ENCODE measurements at regions not wholly inside any gene's neighbourhood (a gene's known extent, or its start where the extent isn't known, plus 50 kb on each side); places are given as distances from the start of the nearest gene placed in this dataset.

- Mint-ChIP-seq H3K27ac (no peak overlapping the region), H3K36me3 (ENCODE audit: low read depth) (no peaks in the 10 kb centered on the region), H3K4me1 (no peaks in the 10 kb centered on the region), H3K27me3 (peaks cover 2% of the 10 kb centered on the region), H3K4me3 (no peak overlapping the region), H3K9me3 (no peaks in the 10 kb centered on the region)
- DNase-seq (no peak), ATAC-seq (no peak)
These were observed 120.6 kb upstream of the ASTN2 start for GRCh38 chr9:117535434-117535833.

DNA sequence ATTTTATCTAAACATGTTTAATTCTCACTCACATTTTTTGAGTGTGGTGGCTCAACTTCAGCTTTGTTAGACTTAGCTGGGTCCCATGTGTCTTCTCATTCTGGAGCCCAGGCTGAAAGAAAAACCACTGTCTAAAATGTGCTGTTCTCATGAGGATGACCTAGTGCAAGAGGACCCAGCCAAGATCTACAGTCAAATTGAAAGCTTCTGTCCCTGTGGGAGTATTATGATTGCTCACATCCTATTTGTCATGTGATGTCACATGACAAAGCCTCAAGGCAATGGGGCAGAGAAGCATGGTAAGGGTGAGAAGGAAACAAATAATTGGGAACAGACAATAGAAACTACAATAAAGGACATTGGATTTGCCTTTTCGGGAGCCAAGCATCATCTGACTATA lies 113.4 kb upstream of the ASTN2 start:
- Mint-ChIP-seq H3K4me1 (no peaks in the 10 kb centered on the region), H3K4me3 (no peak overlapping the region), H3K27ac (no peak overlapping the region), H3K36me3 (ENCODE audit: low read depth) (no peaks in the 10 kb centered on the region), H3K9me3 (no peaks in the 10 kb centered on the region), H3K27me3 (no peaks in the 10 kb centered on the region)
- DNase-seq, result no peak
- ATAC-seq, result no peak

DNA sequence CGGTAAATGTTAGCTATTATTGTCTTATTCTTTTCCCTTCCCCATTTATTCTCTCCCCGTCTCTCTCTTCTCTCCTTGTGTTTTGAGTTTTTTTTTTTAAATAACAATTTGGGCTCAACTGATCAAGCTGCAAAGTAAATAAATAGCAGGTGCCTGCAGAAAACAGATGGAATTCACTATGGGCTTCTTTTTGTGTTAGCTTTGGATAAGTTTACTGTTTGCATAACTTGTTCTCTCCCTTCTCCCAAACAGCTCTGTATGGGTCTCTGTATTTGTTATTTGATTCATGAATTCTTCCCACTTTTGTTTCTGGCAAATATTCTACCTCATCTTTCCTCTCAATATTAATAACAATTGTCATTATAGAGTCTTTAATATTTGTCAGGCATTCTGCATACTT lies 111.8 kb upstream of the ASTN2 start:
- Mint-ChIP-seq H3K4me1 (no peaks in the 10 kb centered on the region), H3K27me3 (no peaks in the 10 kb centered on the region), H3K4me3 (no peak overlapping the region), H3K9me3 (no peaks in the 10 kb centered on the region), H3K36me3 (ENCODE audit: low read depth) (no peaks in the 10 kb centered on the region), H3K27ac (no peak overlapping the region)
- ATAC-seq (no peak), DNase-seq (no peak)

DNA sequence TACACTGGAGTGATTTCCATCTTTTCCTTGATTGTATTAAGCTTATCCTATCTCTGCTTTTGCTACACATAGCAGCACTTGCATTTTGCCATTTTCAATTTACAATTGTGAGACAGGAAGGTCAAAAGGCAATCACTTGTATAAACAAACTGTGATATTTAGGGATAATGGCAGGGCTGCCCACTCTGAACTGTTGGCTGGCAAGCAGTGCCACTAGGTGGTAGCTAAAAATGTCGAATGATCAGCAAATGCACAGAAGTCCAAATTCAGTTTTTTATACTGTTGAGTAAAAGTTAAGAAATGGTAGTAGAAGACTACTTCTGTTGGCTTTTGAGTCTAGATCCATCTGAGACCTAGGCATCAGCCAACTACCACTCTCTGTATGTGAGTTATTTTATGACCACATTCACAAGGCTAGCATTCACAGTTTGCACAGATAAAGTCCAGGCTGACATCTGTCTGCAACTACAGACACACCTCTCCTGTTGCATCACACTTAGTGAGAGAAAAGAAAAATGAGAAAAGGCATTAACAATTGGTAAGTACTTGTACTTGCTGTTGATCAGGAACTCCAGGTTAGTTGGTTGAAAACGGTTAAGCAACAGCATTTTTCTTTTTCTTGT lies 108.8 kb upstream of the ASTN2 start:
- Mint-ChIP-seq H3K4me3 (no peak overlapping the region), H3K4me1 (no peaks in the 10 kb centered on the region), H3K27ac (no peak overlapping the region), H3K36me3 (ENCODE audit: low read depth) (no peaks in the 10 kb centered on the region), H3K9me3 (peaks cover 1% of the 10 kb centered on the region), H3K27me3 (no peaks in the 10 kb centered on the region)
- no peak for ATAC-seq
- no peak for DNase-seq

DNA sequence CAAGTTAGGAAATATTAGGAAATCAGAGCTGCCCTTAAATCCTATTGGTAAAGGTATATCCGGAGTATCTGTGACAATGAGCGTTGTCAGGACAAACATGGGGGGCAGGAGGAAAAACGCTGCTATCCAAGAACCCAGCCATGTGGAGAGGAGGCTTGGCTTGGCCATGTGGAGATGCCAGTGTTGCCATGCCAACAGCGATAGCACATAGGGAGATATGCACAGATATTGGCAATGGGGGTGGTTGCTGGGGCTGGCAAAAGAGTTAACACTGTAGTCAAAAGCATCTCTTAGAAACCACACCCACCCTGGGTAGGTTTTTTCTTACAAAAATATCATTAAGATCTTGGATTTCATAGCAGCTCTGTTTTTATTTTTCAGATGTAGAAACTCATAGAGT lies 106.4 kb upstream of the ASTN2 start:
- ATAC-seq (no peak), DNase-seq (no peak)
- Mint-ChIP-seq H3K9me3 (peaks cover 5% of the 10 kb centered on the region), H3K27ac (no peak overlapping the region), H3K27me3 (peaks cover 2% of the 10 kb centered on the region), H3K4me3 (no peak overlapping the region), H3K36me3 (ENCODE audit: low read depth) (no peaks in the 10 kb centered on the region), H3K4me1 (no peaks in the 10 kb centered on the region)

- ATAC-seq (no peak), DNase-seq (no peak)
- Mint-ChIP-seq H3K36me3 (ENCODE audit: low read depth) (no peaks in the 10 kb centered on the region), H3K4me3 (no peak overlapping the region), H3K4me1 (no peaks in the 10 kb centered on the region), H3K9me3 (peaks cover 5% of the 10 kb centered on the region), H3K27ac (no peak overlapping the region), H3K27me3 (peaks cover 2% of the 10 kb centered on the region)
These were observed 102.1 kb upstream of the ASTN2 start for GRCh38 chr9:117516676-117517632.

DNA sequence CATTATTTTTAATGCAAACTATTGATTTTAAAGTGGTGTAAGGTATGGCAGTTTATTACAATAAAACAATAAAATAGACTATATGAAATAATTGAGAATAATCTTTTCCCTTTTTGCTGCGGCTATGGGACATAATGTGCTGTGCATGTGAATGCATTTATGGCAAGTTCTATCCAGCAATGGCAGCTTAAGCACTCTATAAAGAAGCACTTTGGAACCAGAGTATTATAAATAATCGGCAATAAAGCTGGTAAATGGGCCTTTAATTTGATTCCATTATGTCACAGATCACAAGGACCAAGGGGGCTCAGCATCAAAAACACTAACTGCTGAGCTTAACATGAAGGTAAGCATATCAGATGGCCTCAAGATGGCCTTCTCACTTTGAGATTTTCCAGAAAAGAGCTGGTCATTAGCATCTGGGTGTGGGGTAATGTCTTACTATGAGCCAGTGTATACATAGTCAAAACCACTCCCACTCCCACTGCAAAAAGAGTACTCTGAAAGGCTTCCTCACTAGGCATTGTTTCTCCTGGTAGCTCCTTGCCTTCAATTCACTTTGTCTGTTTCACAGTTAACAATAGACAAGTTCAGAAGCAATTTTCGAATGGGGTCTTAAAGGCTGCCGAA lies 97.1 kb upstream of the ASTN2 start:
- Mint-ChIP-seq H3K4me1 (no peaks in the 10 kb centered on the region), H3K9me3 (peaks cover 1% of the 10 kb centered on the region), H3K4me3 (no peak overlapping the region), H3K27ac (no peak overlapping the region), H3K27me3 (no peaks in the 10 kb centered on the region), H3K36me3 (ENCODE audit: low read depth) (no peaks in the 10 kb centered on the region)
- DNase-seq, result no peak
- no peak for ATAC-seq

DNA sequence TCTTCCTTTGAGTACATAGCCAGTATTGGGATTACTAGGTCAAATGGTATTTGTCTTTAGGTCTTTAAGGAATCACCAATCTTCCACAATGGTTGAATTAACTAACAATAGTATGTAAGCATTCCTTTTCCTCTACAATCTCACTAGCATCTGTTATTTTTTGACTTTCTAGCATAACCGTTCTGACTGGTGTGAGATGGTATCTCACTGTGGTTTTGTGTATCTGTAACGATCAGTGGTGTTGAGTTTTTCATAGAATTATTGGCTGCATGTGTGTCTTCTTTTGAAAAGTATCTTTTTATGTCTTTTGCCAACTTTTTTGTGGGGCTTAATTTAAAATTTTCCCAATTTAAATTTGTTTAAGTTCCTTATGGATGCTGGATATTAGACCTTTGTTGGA lies 81.5 kb upstream of the ASTN2 start:
- Mint-ChIP-seq H3K4me3 (no peak overlapping the region), H3K4me1 (no peaks in the 10 kb centered on the region), H3K27ac (no peak overlapping the region), H3K27me3 (no peaks in the 10 kb centered on the region), H3K9me3 (peaks cover 9% of the 10 kb centered on the region), H3K36me3 (ENCODE audit: low read depth) (no peaks in the 10 kb centered on the region)
- DNase-seq, result no peak
- ATAC-seq, result no peak

GRCh38 chr9:117494401-117495090 lies 79.7 kb upstream of the ASTN2 start:
- H3K27me3 Mint-ChIP-seq, result peaks cover 1% of the 10 kb centered on the region
- H3K36me3 Mint-ChIP-seq (ENCODE audit: low read depth), result no peaks in the 10 kb centered on the region
- H3K9me3 Mint-ChIP-seq, result peaks cover 9% of the 10 kb centered on the region
- DNase-seq (no peak), ATAC-seq (no peak)
- no peak overlapping the region for H3K4me3 Mint-ChIP-seq
- no peak overlapping the region for H3K27ac Mint-ChIP-seq
- H3K4me1 Mint-ChIP-seq, result no peaks in the 10 kb centered on the region

GRCh38 chr9:117492476-117492875 lies 77.6 kb upstream of the ASTN2 start:
- peaks cover 9% of the 10 kb centered on the region for H3K9me3 Mint-ChIP-seq
- no peaks in the 10 kb centered on the region for H3K4me1 Mint-ChIP-seq
- ATAC-seq (no peak), DNase-seq (no peak)
- peaks cover 5% of the 10 kb centered on the region for H3K27me3 Mint-ChIP-seq
- no peak overlapping the region for H3K27ac Mint-ChIP-seq
- H3K4me3 Mint-ChIP-seq, result no peak overlapping the region
- H3K36me3 Mint-ChIP-seq (ENCODE audit: low read depth), result no peaks in the 10 kb centered on the region

- peaks cover 8% of the 10 kb centered on the region for H3K27me3 Mint-ChIP-seq
- H3K27ac Mint-ChIP-seq, result no peak overlapping the region
- ATAC-seq (no peak), DNase-seq (no peak)
- H3K4me3 Mint-ChIP-seq, result no peak overlapping the region
- H3K36me3 Mint-ChIP-seq (ENCODE audit: low read depth), result no peaks in the 10 kb centered on the region
- H3K4me1 Mint-ChIP-seq, result no peaks in the 10 kb centered on the region
- peaks cover 2% of the 10 kb centered on the region for H3K9me3 Mint-ChIP-seq
These were observed 76.6 kb upstream of the ASTN2 start for GRCh38 chr9:117491491-117491890.

DNA sequence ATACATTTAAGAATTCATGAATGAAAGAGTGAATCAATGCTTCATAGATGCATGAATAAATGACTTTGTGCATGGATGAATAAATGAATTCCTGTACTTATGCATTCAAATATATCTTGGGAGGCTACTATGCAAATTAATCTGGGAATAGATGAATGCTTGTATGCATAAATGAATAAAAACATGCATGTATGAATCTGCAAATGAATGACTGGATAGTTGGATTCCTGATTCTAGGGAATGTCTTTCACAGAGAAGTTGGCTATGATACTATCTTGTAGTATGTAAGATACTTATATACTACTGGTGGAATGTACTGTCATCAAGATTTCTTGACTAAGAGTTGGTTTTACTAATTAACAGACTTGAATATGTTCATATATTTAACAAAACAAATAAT lies 75.3 kb upstream of the ASTN2 start:
- peaks cover 11% of the 10 kb centered on the region for H3K27me3 Mint-ChIP-seq
- ATAC-seq, result no peak

DNA sequence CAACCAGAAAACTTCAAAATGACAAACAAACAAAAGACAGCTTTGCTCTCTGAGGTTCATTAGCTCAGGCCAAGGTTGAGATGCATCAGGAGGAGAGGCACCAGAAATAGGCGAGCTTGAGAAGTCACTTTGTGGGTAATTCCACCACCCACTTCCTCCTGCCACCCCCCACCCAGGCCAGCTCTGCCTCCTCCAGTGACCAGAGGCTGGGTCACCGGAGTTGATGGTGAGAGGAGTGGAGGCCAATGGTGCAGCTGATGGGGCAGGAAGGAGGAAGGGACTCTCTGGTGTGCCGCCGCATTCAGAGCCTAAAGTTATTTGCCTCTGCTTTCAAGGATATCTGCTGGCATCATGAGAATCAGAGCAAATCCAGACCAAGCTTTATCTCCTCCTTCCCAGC lies 73.8 kb upstream of the ASTN2 start:
- H3K4me3 Mint-ChIP-seq, result no peak overlapping the region
- DNase-seq, result no peak

More for the DNA sequence above, 75.3 kb upstream of the ASTN2 start:
- no peak overlapping the region for H3K4me3 Mint-ChIP-seq
- no peaks in the 10 kb centered on the region for H3K4me1 Mint-ChIP-seq
- DNase-seq, result no peak
- no peaks in the 10 kb centered on the region for H3K9me3 Mint-ChIP-seq
- H3K36me3 Mint-ChIP-seq (ENCODE audit: low read depth), result no peaks in the 10 kb centered on the region
- H3K27ac Mint-ChIP-seq, result no peak overlapping the region

GRCh38 chr9:117487555-117488175 lies 72.8 kb upstream of the ASTN2 start:
- no peaks in the 10 kb centered on the region for H3K9me3 Mint-ChIP-seq
- no peak overlapping the region for H3K4me3 Mint-ChIP-seq
- peak; percentile 68 for ATAC-seq
- no peaks in the 10 kb centered on the region for H3K36me3 Mint-ChIP-seq (ENCODE audit: low read depth)
- peak; percentile 54 for DNase-seq
- H3K4me1 Mint-ChIP-seq, result no peaks in the 10 kb centered on the region
- peaks cover 13% of the 10 kb centered on the region for H3K27me3 Mint-ChIP-seq
- H3K27ac Mint-ChIP-seq, result no peak overlapping the region

More for the DNA sequence above, 73.8 kb upstream of the ASTN2 start:
- Mint-ChIP-seq H3K4me1 (no peaks in the 10 kb centered on the region), H3K27ac (no peak overlapping the region), H3K36me3 (ENCODE audit: low read depth) (no peaks in the 10 kb centered on the region), H3K27me3 (peaks cover 13% of the 10 kb centered on the region), H3K9me3 (no peaks in the 10 kb centered on the region)
- ATAC-seq, result no peak

Measured in activated naive CD8-positive, alpha-beta T cell treated with anti-CD3 and anti-CD28 coated beads, Interleukin-2, amount 50 U/mL, for 24 hours (primary cell).